GM12872 (cell line): ENCODE measurements at regions not wholly inside any gene's neighbourhood (a gene's known extent, or its start where the extent isn't known, plus 50 kb on each side); places are given as distances from the start of the nearest gene placed in this dataset.

Source experiments
- TF ChIP-seq, protein P1 (sequence below): IDR thresholded peaks from 3 replicates; pipeline ENCODE4 v1.5.1; 2011; ENCODE audit warnings: low read depth, mild to moderate bottlenecking, low read length, moderate library complexity; ENCODE audit not compliant: insufficient read depth

DNA sequence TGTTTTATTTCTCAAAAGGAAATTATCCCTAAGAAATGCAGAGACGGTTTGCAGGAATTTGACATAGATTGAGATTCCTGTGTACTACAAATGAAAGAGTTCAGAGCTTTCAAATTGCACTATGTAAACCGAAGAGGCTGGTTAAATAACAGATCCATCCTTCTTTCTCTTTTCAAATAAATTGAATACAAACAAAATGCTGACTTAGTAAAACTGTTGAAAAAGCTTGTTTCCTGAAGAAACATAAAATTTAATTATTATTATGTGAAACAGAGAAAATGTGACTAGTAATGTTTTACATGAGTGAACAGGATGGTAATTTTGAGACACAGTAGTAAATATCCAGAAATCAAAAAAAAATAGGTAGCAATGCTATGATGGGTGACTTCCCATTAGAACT is 441.2 kb downstream of the LRRIQ3 start:
- TF ChIP-seq, protein P1, sequence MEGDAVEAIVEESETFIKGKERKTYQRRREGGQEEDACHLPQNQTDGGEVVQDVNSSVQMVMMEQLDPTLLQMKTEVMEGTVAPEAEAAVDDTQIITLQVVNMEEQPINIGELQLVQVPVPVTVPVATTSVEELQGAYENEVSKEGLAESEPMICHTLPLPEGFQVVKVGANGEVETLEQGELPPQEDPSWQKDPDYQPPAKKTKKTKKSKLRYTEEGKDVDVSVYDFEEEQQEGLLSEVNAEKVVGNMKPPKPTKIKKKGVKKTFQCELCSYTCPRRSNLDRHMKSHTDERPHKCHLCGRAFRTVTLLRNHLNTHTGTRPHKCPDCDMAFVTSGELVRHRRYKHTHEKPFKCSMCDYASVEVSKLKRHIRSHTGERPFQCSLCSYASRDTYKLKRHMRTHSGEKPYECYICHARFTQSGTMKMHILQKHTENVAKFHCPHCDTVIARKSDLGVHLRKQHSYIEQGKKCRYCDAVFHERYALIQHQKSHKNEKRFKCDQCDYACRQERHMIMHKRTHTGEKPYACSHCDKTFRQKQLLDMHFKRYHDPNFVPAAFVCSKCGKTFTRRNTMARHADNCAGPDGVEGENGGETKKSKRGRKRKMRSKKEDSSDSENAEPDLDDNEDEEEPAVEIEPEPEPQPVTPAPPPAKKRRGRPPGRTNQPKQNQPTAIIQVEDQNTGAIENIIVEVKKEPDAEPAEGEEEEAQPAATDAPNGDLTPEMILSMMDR = no peak

DNA sequence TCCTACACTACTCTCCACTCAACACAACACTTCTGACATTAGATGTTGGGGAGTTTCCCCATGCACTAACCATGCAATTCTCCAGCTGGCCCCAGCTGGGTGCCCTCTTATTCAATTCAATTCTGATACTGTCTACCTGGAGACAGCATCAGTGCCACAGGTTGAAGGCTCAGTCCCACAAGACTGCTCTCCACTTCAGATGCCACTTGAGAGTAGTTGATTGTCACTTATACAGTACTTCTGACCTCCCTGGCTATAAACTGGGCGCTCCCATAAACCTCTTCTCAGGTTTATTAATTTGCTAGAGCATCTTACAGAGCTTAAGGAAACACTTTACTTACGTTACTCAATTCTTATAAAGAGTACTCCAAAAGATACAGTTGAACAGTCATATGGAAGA is 442.3 kb downstream of the LRRIQ3 start:
- TF ChIP-seq, protein P1 = no peak

GRCh38 chr1:73749996-73750395 is 448.0 kb downstream of the LRRIQ3 start:
- TF ChIP-seq, protein P1 = no peak

GRCh38 chr1:73744985-73745384 is 453.0 kb downstream of the LRRIQ3 start:
- TF ChIP-seq, protein P1 = no peak

DNA sequence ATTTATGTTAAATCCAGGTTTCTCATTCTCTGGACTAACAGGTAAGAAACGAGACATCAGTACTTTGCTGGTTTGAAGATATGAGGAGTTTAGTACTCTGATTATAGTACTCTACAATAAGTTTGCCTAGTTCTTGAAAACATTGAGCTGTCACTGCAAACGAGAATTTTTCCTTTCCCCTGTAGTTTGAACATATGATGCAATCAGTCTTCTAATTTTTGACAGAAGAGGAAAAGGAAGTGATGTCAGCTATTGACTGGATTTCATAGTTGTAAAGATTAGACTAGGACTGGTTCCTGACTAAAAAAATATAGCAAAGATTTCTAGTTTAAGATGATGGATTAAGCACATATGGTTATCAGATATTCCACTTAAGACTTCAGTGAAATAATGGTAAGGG is 461.9 kb downstream of the LRRIQ3 start:
- TF ChIP-seq, protein P1 = no peak

- TF ChIP-seq, protein P1 = no peak
Measured at GRCh38 chr1:73727036-73727435, 470.9 kb downstream of the LRRIQ3 start.

DNA sequence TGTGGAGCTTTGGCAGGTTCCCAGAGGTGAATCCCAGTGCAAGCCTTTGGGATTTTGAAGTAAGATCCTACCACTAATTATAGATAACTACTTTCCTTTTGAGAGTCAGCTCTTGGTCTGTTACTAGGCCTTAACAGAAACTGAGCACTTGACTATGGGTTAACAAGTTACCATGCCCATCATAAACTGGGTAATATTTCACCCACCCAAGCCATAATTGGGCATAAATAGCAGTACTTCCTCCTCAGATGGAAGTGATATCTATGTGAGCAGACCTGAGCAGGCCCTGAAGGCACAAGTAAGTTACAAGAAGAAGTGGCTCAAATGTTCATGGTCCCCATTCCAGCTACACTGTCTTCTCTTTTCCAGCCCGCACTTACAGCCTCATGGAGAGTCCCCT is 475.9 kb downstream of the LRRIQ3 start:
- TF ChIP-seq, protein P1 = no peak

DNA sequence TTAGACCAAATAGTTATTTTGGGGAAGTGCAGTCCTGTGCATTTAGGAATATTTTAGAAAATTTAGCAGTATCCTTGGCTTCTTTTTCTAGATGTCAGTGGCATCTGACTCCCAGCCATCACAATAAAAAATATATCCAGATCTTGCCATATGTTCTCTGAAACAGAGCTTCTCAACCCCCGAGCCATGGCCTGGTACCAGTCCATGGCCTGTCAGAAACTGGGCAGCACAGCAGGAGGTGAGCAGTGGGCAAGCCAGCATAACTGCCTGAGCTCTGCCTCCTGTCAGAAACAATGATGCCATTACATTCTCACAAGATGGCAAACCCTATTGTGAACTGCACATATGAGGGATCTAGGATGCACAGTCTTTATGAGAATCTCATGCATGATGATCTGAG is 480.0 kb downstream of the LRRIQ3 start:
- TF ChIP-seq, protein P1 = no peak
